Suppressor macrophage treated with lipopolysaccharide for 1 hour (primary cell): ENCODE measurements at regions not wholly inside any gene's neighbourhood (a gene's known extent, or its start where the extent isn't known, plus 50 kb on each side); places are given as distances from the start of the nearest gene placed in this dataset.
"Not testable (repeated sequence)": the region's sequence is repeated elsewhere in the genome, so short reads cannot be mapped to it uniquely, and the experiment has no call there.

ENCODE experiments used
- DNase-seq, 3 donors: peaks; one replicate each; pipeline ENCODE4 v3.0.0-alpha.2; 2020 to 2022

DNA sequence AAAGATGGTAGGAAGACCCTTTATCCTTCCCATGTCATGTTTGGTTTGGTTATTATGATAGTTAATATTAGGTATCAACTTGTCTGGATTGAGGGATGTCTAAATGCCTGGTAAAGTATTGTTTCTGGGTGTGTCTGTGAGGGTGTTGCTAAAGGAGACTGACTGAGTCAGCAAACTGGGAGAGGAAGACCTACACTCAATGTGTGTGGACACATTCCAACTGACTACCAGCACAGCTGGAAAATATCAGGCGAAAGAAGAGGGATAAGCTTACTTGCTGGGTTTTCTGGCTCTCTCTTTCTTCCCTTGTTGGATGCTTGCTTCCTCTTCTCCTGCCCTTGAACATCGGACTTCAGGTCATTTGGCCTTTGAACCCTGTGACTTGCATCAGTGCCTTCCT, 1227.6 kb upstream of the EPHA6 start:
- DNase-seq, result no peak

GRCh38 chr3:95587641-95588040, 1226.8 kb upstream of the EPHA6 start:
- DNase-seq, result not testable (repeated sequence)

- DNase-seq, result no peak
These were observed 1225.9 kb upstream of the EPHA6 start for GRCh38 chr3:95588473-95588872.

GRCh38 chr3:95595416-95596075, 1218.8 kb upstream of the EPHA6 start:
- DNase-seq, result no peak

GRCh38 chr3:95607926-95608325, 1206.5 kb upstream of the EPHA6 start:
- no peak for DNase-seq

DNA sequence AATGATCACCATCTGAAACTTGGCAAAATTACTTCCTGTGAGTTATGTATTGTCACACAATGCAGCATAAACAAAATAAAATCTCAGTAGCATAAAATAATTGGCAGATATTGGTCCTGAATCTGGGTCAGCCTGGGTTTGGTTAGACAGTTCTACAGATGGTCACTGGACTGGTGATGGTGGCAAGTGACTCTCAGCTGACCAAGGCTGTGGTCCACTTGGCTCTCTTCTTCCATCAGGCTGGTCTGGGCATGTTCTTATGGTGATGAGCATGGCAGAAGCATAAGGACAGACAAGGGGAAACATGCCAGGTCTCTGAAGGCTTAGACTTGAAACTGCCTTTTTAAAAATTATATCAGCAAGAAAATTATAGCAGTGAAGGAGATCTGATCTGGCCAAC, 1205.0 kb upstream of the EPHA6 start:
- no peak for DNase-seq

DNA sequence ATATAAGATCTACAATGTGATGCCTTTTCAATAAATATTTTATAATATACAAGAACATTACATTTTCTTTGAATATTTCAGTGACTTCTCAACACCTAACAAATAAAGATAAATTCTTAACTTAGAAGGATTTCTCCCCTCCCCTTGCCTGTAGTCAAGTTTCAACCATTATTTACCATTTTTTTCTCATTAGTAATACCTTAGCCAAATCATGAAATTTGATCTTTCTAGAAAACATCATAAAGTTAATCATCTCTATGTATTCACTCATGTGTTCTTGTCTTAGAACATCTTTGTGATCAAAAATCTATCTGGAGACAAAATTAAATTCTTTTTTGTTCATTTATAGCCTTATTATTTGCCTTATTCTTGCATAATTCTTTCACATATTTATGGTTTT, 1201.8 kb upstream of the EPHA6 start:
- no peak for DNase-seq

- no peak for DNase-seq
These were observed 1200.4 kb upstream of the EPHA6 start for GRCh38 chr3:95613993-95614392.

GRCh38 chr3:95615592-95616310, 1198.6 kb upstream of the EPHA6 start:
- no peak for DNase-seq

- no peak for DNase-seq
These were observed 1188.3 kb upstream of the EPHA6 start for GRCh38 chr3:95626107-95626506.

GRCh38 chr3:95627293-95627692, 1187.1 kb upstream of the EPHA6 start:
- DNase-seq, result no peak

- no peak for DNase-seq
These were observed 1186.7 kb upstream of the EPHA6 start for GRCh38 chr3:95627697-95628096.

- no peak for DNase-seq
These were observed 1184.6 kb upstream of the EPHA6 start for GRCh38 chr3:95629802-95630201.

- DNase-seq, result no peak
These were observed 1169.1 kb upstream of the EPHA6 start for GRCh38 chr3:95645291-95645690.

DNA sequence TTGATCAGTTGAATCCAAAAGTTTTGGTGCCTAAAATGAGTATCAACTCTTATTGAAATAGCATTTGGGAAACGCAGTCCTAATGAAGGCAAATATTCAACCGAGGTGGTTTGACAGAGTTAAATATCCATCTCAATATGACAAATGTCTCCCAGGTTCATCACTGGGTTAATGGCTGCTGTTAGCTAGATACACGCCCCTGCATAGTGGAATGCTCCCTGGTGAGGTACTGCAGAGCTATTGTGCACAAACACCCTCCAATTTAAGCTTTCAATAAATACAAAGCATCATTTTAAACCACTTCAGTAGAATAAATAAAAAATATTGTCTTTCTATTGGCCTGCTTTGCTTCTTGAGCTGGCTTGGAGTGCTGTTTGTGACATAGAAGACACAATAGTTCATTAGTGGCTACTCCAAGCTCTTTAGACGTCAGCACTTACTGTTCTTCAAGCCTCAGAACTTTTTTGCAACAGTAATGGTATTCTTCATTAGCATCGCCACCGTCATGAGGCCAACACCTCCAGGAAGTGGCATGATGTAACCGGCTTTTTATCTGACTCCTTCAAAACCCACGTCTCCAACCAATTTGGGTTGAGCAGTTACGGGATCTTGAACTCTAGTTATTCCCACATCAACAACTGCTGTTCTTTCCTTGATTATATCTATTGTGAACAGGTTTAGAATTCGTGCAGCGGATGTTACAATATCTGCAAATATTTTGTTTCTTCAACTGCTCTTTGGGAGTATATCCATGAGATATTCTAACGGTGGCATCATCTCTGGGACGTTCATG, 1159.6 kb upstream of the EPHA6 start:
- no peak for DNase-seq

- DNase-seq, result no peak
These were observed 1158.9 kb upstream of the EPHA6 start for GRCh38 chr3:95655363-95655986.

DNA sequence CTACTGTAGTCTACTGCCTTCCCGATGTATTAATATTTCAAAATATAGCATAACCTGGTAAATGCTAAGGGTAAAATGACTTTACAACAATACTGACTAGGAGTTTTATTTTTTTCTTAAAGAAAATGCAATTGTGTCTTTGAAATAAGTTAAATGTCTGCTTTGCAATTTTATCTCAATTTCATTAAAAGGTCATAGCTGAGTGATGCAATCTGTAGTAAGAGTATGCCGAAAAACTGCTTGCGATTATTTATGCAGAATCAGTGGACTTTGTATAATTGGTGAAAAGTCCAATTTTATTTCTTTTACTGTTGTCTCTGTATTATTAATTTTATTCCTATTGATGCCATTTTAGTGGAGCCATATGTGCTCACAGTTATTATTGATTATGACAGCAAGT, 1143.6 kb upstream of the EPHA6 start:
- no peak for DNase-seq

- DNase-seq, result no peak
These were observed 1141.2 kb upstream of the EPHA6 start for GRCh38 chr3:95673215-95673614.

DNA sequence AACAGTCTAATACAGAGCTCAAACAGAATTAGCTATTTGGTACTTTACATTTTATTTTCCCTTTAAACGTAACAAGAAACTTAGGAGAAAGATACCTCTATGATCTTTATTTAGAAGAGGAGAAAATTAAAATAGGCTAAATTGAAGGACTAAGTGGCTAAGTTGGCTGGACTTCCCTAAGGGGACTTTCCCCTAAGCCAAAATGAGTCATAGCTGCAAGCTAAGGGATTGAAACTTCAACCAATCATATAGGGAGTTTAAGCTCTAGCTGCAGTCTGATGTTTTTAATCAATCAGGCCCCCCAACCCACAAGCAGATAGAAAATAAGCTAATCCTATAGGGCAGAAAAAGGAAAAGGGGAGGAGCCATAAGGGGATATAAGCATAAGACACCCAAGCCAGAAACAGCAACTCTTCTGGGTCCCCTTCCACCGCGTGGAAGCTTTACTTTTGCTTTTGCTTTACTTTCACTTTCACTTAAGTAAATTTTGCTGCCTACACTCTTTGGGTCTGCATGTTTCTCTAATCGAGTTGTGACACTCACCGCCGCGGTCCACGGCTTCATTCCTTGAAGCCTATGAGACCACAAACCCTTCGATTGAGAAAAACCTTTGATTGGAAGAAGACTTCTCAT, 1108.5 kb upstream of the EPHA6 start:
- DNase-seq, result peak; percentile 31 to 41 (median 39)

DNA sequence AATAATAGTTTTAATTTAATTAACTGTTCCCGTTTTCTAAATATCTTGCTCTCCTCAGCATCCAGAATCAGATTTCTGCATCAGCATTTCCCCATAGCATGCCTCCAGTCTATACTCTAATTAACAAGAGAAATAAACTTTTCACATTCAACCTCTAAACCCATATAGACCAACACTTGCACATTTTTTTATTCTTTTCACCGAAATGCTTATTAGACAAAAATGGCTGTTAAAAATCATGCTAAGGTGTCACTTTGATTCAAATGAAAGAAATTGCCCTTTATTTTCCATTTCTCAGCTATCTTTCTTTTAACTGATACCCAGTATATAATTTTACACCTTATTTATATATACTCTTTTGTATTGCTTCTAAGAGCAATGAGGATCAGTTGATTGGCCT, 1107.1 kb upstream of the EPHA6 start:
- DNase-seq, result no peak

- no peak for DNase-seq
These were observed 1103.7 kb upstream of the EPHA6 start for GRCh38 chr3:95710684-95711083.

GRCh38 chr3:95711789-95712188, 1102.6 kb upstream of the EPHA6 start:
- DNase-seq, result no peak

DNA sequence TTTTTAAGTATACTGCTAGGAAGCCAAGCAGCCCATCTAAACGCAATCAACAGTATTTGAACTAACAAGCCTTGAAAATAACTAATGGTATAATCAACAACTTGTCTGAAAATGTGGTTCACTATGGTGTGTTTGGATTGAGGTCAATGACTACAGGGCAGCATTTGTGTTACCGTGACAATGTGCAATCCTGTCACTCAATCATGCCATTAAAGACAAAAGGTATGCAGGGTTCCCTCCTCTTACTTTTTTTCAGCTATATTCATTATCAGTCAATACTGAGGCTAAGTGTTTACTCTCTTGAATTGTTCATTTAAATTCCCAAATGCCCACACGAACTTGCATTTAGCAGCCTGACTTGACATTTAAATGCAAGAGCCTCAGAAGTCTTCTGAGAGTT, 1099.3 kb upstream of the EPHA6 start:
- DNase-seq, result no peak
